Ovary (tissue), 7 donors: ENCODE measurements at regions not wholly inside any gene's neighbourhood (a gene's known extent, or its start where the extent isn't known, plus 50 kb on each side); places are given as distances from the start of the nearest gene placed in this dataset.

Experiments
- DNase-seq, 5 donors: peaks; one replicate each; pipeline ENCODE4 v3.0.0-alpha.2; 2019 to 2020
- H3K27ac ChIP-seq, 2 donors: fragments of 200-600 bp; one replicate each; pipeline versions ENCODE4 v1.5.1 to v1.8.0; 2019 to 2022
- H3K27me3 ChIP-seq: fragments of 200-600 bp; one replicate; pipeline ENCODE4 v1.8.0; 2022
- H3K36me3 ChIP-seq: fragments of 200-600 bp; sonication (generic); one replicate; pipeline ENCODE4 v1.5.1; 2019
- H3K4me1 ChIP-seq: one replicate; pipeline ENCODE4 v1.8.1; 2013; ENCODE audit warnings: mild to moderate bottlenecking, moderate library complexity; ENCODE audit not compliant: insufficient read depth
- H3K4me3 ChIP-seq: fragments of 200-600 bp; sonication (generic); one replicate; pipeline ENCODE4 v1.5.1; 2017
- H3K9me3 ChIP-seq, 2 donors: fragments of 200-600 bp in 1 of 2; sonication (generic) in 1 of 2; one replicate each; pipeline versions ENCODE4 v1.5.1 to v1.8.1; 2013 to 2019; ENCODE audit warnings: mild to moderate bottlenecking in 1 of 2, moderate library complexity in 1 of 2
- EP300 ChIP-seq: sonication (generic); formaldehyde crosslinking; IDR thresholded peaks from one replicate; pipeline ENCODE4 v1.6.1; 2017; ENCODE audit warnings: antibody characterized with exemption
- POLR2A ChIP-seq: fragments of 450-650 bp; IDR thresholded peaks from one replicate; pipeline ENCODE4 v1.6.1; 2017; ENCODE audit warnings: antibody characterized with exemption, mild to moderate bottlenecking, moderate library complexity
- WGBS, 3 donors: extraction: QIAGEN DNeasy Blood & Tissue Kit in 1 of 3; methylation state at CpG; one replicate each; pipeline versions ENCODE4 v1.1.5 to v1.1.7; 2013 to 2017; 5-methylcytosine and 5-hydroxymethylcytosine counted together
- intact Hi-C, 4 donors: fragments of 100-400 bp; cut with DNase I; formaldehyde crosslinking; loops; one replicate each; pipeline versions ENCODE4 v1.11.0 to v1.15.1; 2022 to 2023
- TF ChIP-seq, protein P1 (sequence below), 3 donors: fragments of 450-650 bp in 2 of 3; fragments of 200-600 bp in 1 of 3; IDR thresholded peaks; one replicate each; pipeline versions ENCODE4 v1.5.1 to v1.8.0; 2016 to 2022; ENCODE audit warnings: antibody characterized with exemption in 3 of 3, mild to moderate bottlenecking in 1 of 3
- donor health status: DM: no; HTN: no; CAD: no; lungs with moderate emphysema.
- donor health status: DM: no; HTN: no; CAD: no.
- donor health status: Bipolar disorder and iron deficiency.
- donor health status: DM: no; HTN: no; CAD: no.
- donor health status: DM: yes; HTN: yes; CAD: no.

DNA sequence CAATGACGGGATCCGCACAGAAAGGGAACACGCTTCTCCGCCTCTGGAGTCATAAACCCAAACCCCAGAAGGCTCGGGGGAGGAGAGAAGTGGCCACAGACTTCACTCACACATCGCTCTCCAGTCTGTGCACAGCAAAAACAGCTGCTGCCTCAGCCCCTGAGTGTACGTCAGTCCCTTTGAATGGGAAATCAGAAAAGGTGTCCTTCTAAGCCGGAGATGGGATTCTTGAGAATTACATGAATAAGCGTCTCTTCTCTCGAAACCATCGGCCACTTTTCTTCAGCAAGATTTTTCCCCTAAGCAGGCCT lies 78.3 kb downstream of the PDCL3 start:
- DNase-seq: no peak
- TF ChIP-seq, protein P1, sequence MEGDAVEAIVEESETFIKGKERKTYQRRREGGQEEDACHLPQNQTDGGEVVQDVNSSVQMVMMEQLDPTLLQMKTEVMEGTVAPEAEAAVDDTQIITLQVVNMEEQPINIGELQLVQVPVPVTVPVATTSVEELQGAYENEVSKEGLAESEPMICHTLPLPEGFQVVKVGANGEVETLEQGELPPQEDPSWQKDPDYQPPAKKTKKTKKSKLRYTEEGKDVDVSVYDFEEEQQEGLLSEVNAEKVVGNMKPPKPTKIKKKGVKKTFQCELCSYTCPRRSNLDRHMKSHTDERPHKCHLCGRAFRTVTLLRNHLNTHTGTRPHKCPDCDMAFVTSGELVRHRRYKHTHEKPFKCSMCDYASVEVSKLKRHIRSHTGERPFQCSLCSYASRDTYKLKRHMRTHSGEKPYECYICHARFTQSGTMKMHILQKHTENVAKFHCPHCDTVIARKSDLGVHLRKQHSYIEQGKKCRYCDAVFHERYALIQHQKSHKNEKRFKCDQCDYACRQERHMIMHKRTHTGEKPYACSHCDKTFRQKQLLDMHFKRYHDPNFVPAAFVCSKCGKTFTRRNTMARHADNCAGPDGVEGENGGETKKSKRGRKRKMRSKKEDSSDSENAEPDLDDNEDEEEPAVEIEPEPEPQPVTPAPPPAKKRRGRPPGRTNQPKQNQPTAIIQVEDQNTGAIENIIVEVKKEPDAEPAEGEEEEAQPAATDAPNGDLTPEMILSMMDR (IDR thresholded peaks at IDR 0.05): no peak
- no peak for TF ChIP-seq EP300
- no peak for TF ChIP-seq POLR2A

DNA sequence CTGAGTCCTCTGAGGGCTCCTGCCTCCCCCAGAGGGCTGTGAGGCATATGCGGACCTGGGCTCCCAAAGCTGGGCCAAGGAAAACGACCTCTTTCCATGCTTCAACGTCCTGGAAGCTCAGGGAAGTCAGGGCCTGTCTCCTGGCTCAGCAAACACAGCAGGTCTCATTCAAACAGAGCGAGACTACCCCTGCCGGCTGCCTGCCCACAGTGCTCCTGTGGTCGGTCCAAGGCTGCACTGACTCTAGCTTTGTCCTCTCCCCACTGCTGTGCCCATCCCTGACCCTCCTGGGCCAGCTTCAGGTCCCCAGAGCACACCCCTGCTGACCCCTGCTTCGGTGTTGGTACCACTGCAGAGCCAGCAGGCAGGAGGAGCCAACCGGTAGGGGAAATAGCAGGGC lies 79.6 kb downstream of the PDCL3 start:
- H3K4me1 ChIP-seq: no peaks in the 10 kb centered on the region
- no peaks in the 10 kb centered on the region for H3K36me3 ChIP-seq
- H3K4me3 ChIP-seq: no peak overlapping the region
- intact Hi-C loops: no loop called here
- WGBS, 3 donors: 84 to 90% (median 85%) methylated on average over 8 of the region's 8 CpGs
- H3K9me3 ChIP-seq: no peaks in the 10 kb centered on the region
- no peaks in the 10 kb centered on the region for H3K27me3 ChIP-seq
- TF ChIP-seq EP300 (no peak), POLR2A (no peak)
- TF ChIP-seq, protein P1 (IDR thresholded peaks at IDR 0.05): no peak
- H3K27ac ChIP-seq: no peak overlapping the region
- DNase-seq: no peak

More for the DNA sequence above, 78.3 kb downstream of the PDCL3 start:
- Histone ChIP-seq H3K4me3 (no peak overlapping the region), H3K4me1 (no peaks in the 10 kb centered on the region), H3K27ac (no peak overlapping the region), H3K9me3 (no peaks in the 10 kb centered on the region), H3K27me3 (no peaks in the 10 kb centered on the region), H3K36me3 (no peaks in the 10 kb centered on the region)
- 84 to 89% (median 87%) methylated on average over 11 of the region's 11 CpGs for WGBS, 3 donors
- intact Hi-C loops: no loop called here

DNA sequence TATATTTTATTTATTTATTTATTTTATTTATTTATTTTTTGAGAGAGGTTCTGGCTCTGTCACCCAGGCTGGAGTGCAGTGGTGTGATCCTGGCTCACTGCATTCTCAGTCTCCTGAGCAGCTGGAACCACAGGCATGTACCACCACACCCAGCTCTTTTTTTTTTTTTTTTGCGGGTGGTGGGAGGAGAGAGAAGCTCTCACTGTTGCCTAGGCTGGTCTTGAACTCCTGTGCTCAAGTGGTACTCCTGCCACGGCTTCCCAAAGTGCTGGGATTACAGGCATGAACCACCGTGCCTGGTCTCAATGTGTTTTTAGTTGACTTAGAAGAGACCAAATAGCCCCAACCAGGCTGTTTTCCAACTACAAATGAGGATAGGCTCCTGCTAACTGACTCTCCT lies 80.7 kb downstream of the PDCL3 start:
- no peak for TF ChIP-seq EP300
- TF ChIP-seq POLR2A: no peak
- TF ChIP-seq, protein P1 (IDR thresholded peaks at IDR 0.05): no peak
- H3K4me3 ChIP-seq: no peak overlapping the region
- H3K9me3 ChIP-seq: no peaks in the 10 kb centered on the region
- H3K36me3 ChIP-seq: no peaks in the 10 kb centered on the region
- no peaks in the 10 kb centered on the region for H3K4me1 ChIP-seq
- intact Hi-C loops: no loop called here
- H3K27ac ChIP-seq: no peak overlapping the region
- WGBS, 3 donors: 86 to 92% (median 86%) methylated on average over 3 of the region's 3 CpGs
- DNase-seq: no peak
- H3K27me3 ChIP-seq: no peaks in the 10 kb centered on the region

DNA sequence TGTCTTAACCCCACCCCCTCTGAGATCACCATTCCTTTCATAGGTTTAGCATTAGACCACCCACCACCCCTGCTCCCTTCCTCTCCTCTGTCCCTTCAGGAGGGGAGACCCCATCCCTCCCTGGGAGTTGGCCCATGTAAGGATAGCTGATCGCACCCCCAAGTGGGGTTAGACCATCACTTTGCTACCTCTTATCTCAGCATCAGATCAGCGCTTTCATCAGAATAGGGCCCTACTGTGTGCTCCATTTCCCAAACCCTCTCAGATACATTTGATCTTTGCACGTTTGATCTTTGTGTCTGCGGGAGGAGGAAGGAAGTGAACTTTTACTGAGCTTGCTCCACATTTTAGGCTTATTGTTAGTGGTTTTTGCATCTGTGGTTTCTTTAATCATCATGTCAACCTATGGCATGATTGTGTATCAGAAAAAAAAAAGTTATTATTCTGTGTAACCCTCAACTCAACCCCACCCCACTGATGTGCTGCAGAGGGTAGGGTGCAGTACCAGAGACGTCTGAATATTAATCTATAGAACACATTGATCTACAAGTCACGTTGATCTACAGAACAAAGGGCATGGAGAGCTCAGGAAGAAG lies 81.2 kb downstream of the PDCL3 start:
- no peaks in the 10 kb centered on the region for H3K27me3 ChIP-seq
- DNase-seq: no peak
- no peak overlapping the region for H3K4me3 ChIP-seq
- WGBS, 3 donors: 85 to 93% (median 85%) methylated on average over 6 of the region's 6 CpGs
- no peaks in the 10 kb centered on the region for H3K9me3 ChIP-seq
- no peaks in the 10 kb centered on the region for H3K36me3 ChIP-seq
- H3K4me1 ChIP-seq: no peaks in the 10 kb centered on the region
- intact Hi-C loops: no loop called here
- no peak overlapping the region for H3K27ac ChIP-seq
- TF ChIP-seq, protein P1 (IDR thresholded peaks at IDR 0.05): no peak
- TF ChIP-seq POLR2A (no peak), EP300 (no peak)
